NCI-H1694 (cell line): ENCODE measurements at regions not wholly inside any gene's neighbourhood (a gene's known extent, or its start where the extent isn't known, plus 50 kb on each side); places are given as distances from the start of the nearest gene placed in this dataset.

Experiments used
- DNase-seq: peaks from one replicate; lab custom pipeline; 2025; lab: John Stamatoyannopoulos, UW

DNA sequence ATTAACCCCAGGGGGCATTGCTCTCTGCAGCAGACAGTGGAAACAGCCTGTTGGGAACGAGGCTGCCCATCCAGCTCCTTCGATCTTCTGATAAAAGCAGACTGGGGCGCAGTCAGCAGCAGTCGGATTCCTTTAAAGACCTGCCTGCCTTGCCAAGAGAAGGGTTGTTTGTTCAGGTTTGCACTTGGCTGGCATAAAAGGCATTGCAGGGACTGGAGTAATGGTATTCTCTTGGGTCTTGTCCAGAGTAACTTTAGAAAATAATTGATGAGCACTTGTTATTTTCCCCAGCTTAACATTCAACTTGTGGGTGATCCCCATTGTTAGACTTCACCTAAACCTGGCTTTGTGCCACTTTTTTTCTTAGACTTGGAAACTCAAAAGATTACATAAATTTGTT lies 67.3 kb upstream of the SLC10A2 start:
- DNase-seq = no peak

DNA sequence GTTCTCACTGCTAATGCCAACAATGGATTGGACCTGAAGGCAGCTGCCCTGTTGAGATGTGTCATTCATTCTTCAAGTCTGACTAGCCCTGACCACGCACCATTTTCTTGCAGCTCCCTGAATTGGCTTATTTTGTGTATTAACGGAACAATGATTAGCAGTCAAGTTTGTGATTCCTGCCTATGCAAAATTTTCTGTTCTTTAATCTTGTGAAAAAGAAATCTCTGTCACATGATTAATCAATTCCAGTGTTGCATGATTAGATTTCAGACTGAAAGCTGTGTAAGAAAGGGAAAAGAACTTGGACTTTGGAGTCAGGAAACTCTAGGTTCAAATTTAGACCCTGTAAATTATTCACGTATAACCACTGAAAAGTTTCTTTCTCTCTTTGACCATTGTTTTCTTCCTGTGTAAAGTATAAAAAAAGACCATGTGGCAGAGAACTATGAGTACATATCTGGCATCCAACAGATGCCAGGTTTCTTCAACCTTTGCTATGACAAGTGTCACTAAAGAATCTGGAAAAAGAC lies 64.5 kb upstream of the SLC10A2 start:
- DNase-seq = no peak

DNA sequence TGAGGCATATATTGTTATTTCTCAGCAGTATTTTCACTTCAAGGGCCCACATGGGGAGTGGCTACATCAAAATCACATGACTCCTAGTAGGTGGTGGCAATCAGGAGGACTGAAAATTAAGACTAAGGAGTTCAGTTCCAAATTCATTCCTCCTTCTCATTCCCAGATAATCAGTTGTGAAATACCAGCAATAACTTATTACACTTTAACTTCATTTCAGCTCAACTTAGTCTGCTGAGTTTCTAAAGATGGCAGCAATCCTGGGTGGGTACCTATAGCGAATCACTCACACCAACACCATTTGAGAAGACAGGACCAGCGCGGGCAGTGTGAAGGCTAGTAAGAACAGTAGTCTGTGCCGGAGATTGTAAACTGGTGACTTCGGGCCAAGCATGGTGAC lies 63.9 kb upstream of the SLC10A2 start:
- DNase-seq = no peak
